ENCODE measurements at regions not wholly inside any gene's neighbourhood (a gene's known extent, or its start where the extent isn't known, plus 50 kb on each side); places are given as distances from the start of the nearest gene placed in this dataset.

- ChIA-PET CTCF (no interaction called here), POLR2A (no interaction called here)
- intact Hi-C loops (cut with micrococcal nuclease) = no loop called here
- Histone ChIP-seq H3K4me3 (ENCODE audit: control extremely low read depth in 1 of 5, extremely low read depth in 1 of 5, insufficient read depth in 1 of 5, low read depth in 2 of 5, low read length in 4 of 5) (no peak overlapping the region), H3K4me1 (ENCODE audit: control insufficient read depth in 2 of 2, insufficient read depth in 2 of 2, low read length in 2 of 2) (no peaks in the 10 kb centered on the region), H3K27ac (ENCODE audit: low read length in 2 of 2) (no peak overlapping the region), H3K9ac (ENCODE audit: low read length) (no peak overlapping the region), H4K20me1 (ENCODE audit: control insufficient read depth, insufficient read depth, low read length, poor library complexity, severe bottlenecking) (no peaks in the 10 kb centered on the region), H3K36me3 (replicated peaks in 1 of 2; ENCODE audit: control extremely low read depth in 1 of 2, control insufficient read depth in 1 of 2, extremely low read depth in 1 of 2, insufficient read depth in 2 of 2, low read length in 1 of 2) (no peaks in the 10 kb centered on the region), H3K79me2 (ENCODE audit: control insufficient read depth, insufficient read depth, low read length) (no peaks in the 10 kb centered on the region), H2AFZ (ENCODE audit: insufficient read depth, low read depth, low read length, poor library complexity, severe bottlenecking) (no peak overlapping the region), H3K9me3 (ENCODE audit: control extremely low read depth in 1 of 3, control insufficient read depth in 2 of 3, insufficient read depth in 1 of 3, low read length in 2 of 3) (no peaks in the 10 kb centered on the region), H3K4me2 (replicated peaks; ENCODE audit: low read depth, low read length, poor library complexity, severe bottlenecking) (no peak overlapping the region), H3K27me3 (replicated peaks in 1 of 4; ENCODE audit: control extremely low read depth in 1 of 4, control insufficient read depth in 3 of 4, insufficient read depth in 4 of 4, low read length in 3 of 4) (no peaks in the 10 kb centered on the region)
- H3K27ac Mint-ChIP-seq = no peak overlapping the region
- no peak for TF ChIP-seq CTCF (IDR thresholded peaks at IDR 0.05)
- no peak for TF ChIP-seq EZH2 (IDR thresholded peaks at IDR 0.05; ENCODE audit: borderline replicate concordance, insufficient read depth, low read depth, low read length, poor library complexity, severe bottlenecking)
- H3K9me3 Mint-ChIP-seq (ENCODE audit: insufficient read depth) = no peaks in the 10 kb centered on the region
- ATAC-seq (ENCODE audit: low read depth) = no peak
- no peaks in the 10 kb centered on the region for H3K4me1 Mint-ChIP-seq
- WGBS (ENCODE audit: insufficient coverage) = 96% methylated on average over 3 of the region's 5 CpGs
- H3K27me3 Mint-ChIP-seq = no peaks in the 10 kb centered on the region
- no peak overlapping the region for H3K4me3 Mint-ChIP-seq
- no peak for DNase-seq
These were observed 698.0 kb upstream of the WWC1 start for GRCh38 chr5:167593329-167594060.

DNA sequence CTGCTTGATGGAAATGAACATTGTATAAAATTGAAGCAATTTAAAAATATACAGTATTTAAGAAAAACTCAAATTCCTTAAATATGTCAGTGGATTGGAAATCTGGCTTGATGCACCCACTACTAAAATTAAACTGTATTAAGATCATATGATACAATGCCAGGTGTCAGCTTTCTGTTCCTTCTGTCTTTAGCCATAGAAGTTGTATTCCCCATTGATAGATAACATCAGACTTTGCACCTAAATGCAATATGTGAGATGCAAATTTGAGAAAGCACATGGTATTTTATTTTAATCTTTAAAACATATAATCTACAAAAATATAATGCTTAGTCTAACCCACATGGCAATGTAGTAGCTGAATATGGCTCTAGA is 697.4 kb upstream of the WWC1 start:
- TF ChIP-seq EZH2 (IDR thresholded peaks at IDR 0.05; ENCODE audit: borderline replicate concordance, insufficient read depth, low read depth, low read length, poor library complexity, severe bottlenecking) (no peak), CTCF (IDR thresholded peaks at IDR 0.05) (no peak)
- Histone ChIP-seq H3K4me3 (ENCODE audit: control extremely low read depth in 1 of 5, extremely low read depth in 1 of 5, insufficient read depth in 1 of 5, low read depth in 2 of 5, low read length in 4 of 5) (no peak overlapping the region), H3K9ac (ENCODE audit: low read length) (no peak overlapping the region), H3K27ac (ENCODE audit: low read length in 2 of 2) (no peak overlapping the region), H3K36me3 (replicated peaks in 1 of 2; ENCODE audit: control extremely low read depth in 1 of 2, control insufficient read depth in 1 of 2, extremely low read depth in 1 of 2, insufficient read depth in 2 of 2, low read length in 1 of 2) (no peaks in the 10 kb centered on the region), H4K20me1 (ENCODE audit: control insufficient read depth, insufficient read depth, low read length, poor library complexity, severe bottlenecking) (no peaks in the 10 kb centered on the region), H3K9me3 (ENCODE audit: control extremely low read depth in 1 of 3, control insufficient read depth in 2 of 3, insufficient read depth in 1 of 3, low read length in 2 of 3) (no peaks in the 10 kb centered on the region), H3K79me2 (ENCODE audit: control insufficient read depth, insufficient read depth, low read length) (no peaks in the 10 kb centered on the region), H3K4me2 (replicated peaks; ENCODE audit: low read depth, low read length, poor library complexity, severe bottlenecking) (no peak overlapping the region), H2AFZ (ENCODE audit: insufficient read depth, low read depth, low read length, poor library complexity, severe bottlenecking) (no peak overlapping the region), H3K27me3 (replicated peaks in 1 of 4; ENCODE audit: control extremely low read depth in 1 of 4, control insufficient read depth in 3 of 4, insufficient read depth in 4 of 4, low read length in 3 of 4) (no peaks in the 10 kb centered on the region), H3K4me1 (ENCODE audit: control insufficient read depth in 2 of 2, insufficient read depth in 2 of 2, low read length in 2 of 2) (no peaks in the 10 kb centered on the region)
- ATAC-seq (ENCODE audit: low read depth) (no peak), DNase-seq (no peak)
- no peaks in the 10 kb centered on the region for H3K9me3 Mint-ChIP-seq (ENCODE audit: insufficient read depth)
- no peak overlapping the region for H3K4me3 Mint-ChIP-seq
- no peaks in the 10 kb centered on the region for H3K27me3 Mint-ChIP-seq
- CTCF ChIA-PET = no interaction called here
- intact Hi-C loops (cut with micrococcal nuclease) = no loop called here
- POLR2A ChIA-PET = no interaction called here
- no peak overlapping the region for H3K27ac Mint-ChIP-seq
- H3K4me1 Mint-ChIP-seq = no peaks in the 10 kb centered on the region
